T-helper 22 cell (primary cell): ENCODE measurements at regions not wholly inside any gene's neighbourhood (a gene's known extent, or its start where the extent isn't known, plus 50 kb on each side); places are given as distances from the start of the nearest gene placed in this dataset.

Experiments used
- DNase-seq: peaks from one replicate; pipeline ENCODE4 v3.0.0-alpha.2; 2020; ENCODE audit warnings: low read depth

DNA sequence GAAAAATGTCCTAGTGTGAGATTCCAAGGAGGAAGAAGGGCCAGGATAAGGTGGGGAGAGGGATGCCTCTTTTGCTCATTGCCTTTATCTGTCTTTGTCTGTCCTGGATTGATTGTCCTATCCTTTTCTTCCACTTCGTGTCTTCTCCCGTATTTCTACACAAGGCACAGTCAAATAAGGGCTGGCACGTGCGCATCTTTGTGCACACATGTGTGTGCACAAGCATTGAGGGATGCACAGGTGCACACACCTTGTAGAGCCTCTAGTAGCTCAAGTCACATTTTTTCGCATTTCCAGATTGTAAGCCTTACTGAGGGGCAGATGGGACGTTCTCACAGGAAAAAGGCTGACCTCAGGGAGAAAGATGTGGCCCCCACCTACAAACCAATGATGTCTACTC lies 170.2 kb upstream of the TNP1 start:
- DNase-seq, result no peak

DNA sequence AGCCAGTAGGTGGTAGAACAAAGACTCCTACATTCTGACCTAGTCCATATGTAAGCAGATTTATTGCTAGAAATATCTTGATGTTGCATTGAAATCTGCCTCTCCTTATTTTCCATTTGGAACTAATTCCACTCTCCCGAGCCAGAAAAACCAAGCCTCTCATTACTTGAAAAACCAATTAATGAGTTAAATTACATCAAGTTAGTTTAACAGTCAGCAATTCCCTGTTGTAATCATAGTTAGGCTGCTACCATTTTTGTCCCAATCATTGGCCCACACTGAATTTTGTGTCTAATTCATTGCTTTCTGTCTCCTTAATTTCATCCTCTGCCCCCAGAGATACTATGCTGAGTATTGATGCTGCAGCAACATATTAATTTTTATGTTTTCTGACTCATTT lies 168.3 kb upstream of the TNP1 start:
- no peak for DNase-seq

DNA sequence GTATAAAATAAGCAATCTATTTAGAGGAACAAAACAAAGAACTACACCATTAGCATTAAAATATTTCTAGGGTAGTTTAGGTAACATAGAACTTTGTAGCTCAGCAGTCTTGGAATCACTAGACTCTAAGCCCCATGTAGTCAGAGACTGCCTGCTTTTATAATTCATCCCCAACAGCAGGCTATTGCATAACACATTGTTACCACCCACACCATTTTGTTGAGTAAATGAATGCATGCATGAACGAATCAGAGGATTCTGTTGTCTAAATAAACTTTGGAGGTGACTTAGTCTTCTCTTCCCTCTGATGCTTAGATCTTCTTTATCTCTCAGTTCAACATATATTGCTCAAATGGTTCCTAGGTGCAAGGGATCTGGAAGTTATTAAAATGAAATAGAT lies 167.6 kb upstream of the TNP1 start:
- no peak for DNase-seq

DNA sequence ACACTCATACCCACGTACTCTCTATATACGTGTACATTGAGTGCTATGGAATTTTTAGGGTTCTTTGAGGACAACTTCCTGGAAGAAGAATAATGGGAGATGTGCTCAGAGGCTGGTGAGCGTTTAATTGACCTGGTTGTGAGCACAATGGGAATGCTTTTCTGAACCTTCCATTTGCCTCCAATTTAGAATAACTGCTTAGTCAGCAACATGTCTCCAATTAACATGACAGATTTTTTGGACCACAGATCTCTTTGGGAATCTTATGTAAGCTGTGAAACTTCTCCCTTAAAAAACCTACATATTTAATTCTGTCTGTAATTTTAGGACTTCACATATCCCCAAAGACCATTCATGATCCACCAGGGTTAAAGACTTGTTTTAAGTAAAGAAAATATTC lies 166.7 kb upstream of the TNP1 start:
- no peak for DNase-seq

DNA sequence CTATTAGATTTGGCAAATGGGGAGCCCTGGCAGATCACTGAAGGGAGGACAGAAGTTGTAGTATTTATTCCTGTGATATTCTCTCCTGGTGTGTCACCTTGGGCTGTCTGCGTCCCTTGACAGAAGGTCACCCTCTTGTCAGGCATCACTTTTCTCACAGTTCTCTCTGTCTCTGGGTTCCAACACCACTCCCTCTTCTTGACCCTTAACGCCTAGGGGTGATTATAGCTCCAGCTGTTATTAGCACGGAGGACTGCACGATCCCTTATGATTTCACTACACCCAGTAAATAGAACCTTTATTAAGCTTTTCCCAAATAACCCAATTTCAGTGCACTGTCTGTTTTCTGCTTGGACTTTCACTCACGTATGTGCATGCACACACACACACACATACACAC lies 166.3 kb upstream of the TNP1 start:
- DNase-seq, result no peak

DNA sequence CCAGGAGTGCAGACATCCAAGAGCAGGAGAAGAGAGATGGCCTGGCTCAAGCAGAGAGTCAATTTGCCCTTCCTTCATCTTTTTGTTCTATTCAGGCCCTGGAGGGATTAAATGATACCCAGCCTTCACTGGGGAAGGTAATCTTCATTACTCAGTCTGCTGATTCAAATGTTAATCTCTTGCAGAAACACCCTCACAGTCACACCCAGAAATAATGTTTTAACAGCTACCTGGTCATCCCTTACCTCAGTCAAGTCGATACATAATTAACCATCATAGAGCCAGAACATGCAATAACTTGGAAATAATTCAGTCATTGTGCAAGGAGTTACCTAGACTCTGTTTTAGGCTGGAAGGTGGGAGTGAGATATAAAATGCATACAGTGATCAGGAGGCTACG lies 163.7 kb upstream of the TNP1 start:
- DNase-seq, result no peak

DNA sequence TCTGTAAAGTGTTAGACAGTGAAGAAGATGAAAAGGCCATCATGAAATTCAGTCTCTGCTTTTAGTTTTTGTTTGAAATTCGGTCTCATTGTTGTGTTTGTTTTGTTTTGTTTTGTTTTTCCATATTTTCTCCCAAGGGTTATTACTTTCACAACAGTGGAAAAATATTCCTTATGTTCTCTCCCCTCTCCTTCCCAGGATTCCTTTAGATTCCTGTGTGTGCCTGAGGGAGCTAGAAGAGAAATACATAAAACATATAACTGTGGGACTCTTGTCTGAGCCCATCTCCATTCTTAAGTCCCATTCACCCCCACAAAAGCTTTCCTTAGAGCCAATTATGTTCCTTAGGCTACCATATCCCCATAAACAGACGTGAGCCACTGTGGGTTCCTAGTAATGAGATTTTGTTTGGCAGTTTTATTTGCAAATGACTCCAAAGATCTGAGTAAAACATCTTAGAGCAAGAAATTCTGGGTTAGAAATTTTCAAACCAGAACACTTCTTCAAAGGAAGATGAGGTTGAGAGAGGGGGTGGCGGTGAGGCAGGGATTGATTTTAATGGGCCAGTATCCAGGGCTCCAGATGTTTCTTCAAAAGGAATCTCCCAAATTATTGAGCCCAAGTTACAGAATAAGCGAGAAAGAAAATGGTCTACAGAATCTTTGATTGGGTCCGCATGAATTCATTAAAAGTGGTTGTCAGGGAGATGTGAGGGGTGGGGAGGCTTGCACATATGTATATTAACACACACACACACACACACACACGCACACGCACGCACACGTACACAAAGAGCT lies 157.8 kb upstream of the TNP1 start:
- DNase-seq, result no peak

DNA sequence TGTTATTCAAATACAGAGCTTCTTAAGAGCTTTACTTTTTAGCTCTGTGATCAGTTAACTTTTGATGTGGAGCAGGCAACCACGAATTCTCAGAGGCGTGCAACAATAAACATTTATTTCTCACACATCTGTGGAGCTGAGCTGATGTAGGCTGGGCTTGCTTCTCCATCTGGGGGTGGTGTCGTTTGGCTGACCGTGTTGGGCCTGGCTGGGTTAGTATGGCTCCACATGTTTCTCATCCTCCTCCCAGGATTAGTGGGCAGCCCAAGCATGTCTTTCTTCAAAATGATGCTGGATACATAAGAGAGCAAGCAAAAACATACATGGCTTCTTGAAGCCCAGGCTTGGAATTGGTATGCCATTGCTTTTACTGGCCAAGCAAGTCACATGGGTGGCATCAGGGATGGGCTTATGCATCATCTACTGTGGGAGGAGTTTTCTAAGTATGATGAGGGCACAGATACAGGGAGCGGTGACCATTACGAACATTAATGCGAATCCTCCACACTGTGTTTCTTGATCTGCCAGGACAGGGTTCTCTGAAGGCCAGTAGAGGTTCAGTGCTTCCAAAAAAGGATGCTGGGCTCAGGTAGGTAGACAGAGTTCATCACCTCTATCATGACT lies 157.0 kb upstream of the TNP1 start:
- DNase-seq, result no peak

DNA sequence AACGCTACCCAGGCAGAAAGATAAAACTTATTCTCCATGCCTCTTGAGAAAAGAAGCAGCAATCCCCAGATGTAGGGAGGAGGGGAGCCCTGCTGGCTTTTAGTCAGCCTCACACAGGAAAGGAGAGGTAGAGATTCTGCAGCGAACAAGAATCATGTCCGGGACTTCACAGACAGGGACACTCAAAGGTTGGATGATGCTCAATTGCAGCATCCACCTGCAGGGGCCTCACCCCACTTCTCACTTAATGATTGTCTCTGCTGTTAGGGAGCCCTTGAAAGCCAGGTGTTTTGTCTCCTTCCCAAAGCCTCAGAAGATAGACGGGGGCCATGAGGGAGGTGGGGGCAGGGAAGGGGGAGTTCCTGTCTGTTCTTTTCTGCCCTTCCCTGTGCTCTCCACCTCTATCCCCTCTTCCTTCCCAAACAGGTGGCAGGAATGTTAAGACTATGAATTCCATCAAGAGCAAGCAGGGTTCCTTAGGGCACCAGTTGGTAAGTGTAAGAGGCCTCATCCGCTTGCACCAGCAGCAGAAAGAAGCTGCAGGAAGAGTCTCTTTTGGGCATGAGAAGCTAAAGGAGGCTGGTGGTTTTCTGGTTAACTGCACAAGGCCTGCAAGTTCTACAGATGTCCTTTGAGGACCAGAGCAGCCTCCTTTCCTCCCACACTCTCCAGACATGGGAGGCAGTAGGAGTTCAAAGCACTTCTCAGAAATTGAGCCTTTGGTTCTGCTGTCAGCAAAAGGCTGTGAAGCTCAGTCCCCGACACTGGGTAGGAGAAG lies 154.7 kb upstream of the TNP1 start:
- no peak for DNase-seq

DNA sequence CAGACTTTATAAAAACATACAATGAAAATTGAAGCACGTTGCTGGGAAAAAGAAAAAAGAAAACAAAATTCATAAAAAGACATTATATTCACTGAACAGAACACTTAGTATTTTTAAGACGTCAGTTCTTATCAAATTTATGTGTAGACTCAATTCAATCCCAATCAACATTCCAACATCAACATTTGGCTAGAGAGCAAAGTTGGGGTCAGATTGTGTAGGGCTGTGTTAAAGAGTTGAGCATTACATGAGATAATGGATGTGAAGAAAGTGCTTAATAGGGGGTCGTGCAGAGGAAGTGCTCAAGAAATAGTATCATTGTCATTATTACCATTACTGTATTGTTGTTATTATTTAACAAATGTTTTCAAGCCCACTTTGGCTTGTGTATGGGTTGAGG lies 154.1 kb upstream of the TNP1 start:
- DNase-seq, result no peak

DNA sequence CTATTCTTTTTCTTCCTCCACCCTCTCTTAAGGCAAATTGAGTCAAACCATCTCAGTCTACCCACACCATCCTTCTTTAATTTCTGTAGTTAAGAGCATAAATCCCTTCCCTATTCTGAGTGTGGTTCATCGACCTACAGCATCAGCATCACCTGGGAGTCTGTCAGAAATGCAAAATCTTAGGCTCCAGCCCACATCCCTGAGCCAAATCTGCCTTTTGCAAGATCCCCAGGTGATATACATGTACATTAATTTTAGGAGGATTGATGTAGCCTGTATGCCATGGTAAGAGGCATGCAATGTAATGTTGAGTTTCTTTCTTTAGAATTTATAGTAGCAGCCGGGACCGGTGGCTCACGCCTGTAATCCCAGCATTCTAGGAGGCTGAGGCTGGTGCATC lies 151.7 kb upstream of the TNP1 start:
- no peak for DNase-seq

DNA sequence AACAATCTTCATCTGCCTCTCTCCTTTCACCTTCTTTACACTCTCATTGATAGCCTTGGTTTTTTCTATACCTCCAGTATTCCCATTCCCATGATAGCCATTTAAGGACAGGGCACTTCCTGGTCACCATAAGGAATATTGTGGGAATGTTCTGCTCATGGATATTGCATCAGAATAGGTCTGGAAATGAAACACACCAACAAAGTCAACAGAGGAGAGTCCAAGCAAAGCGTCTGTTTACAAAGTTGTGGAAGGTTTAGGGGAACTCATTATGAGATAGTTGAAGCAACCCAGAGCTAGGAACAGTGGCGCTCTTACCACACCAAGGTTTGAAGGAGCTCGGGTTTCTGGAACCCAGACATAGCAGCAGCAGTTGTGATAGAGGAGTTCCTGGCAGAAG lies 150.3 kb upstream of the TNP1 start:
- DNase-seq, result no peak

DNA sequence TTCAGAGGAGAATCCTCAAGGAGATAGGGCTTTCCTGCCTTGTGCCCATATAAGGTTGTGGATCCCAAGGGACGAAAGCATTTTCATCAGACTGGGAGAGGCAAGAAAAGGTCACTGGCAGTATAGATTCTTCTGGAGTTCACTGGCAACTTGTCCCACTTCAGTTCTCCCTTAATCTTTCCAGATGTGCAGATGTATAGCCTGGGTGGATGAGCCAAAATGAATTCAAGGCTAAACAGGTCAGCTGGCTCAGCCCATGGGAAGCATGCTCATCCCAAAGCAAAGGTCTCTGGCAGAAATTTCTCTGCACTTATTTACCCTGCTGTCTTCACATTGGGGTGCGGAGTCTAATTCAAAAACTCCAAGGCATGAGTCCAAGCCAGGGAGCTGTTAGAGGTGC lies 148.9 kb upstream of the TNP1 start:
- no peak for DNase-seq

DNA sequence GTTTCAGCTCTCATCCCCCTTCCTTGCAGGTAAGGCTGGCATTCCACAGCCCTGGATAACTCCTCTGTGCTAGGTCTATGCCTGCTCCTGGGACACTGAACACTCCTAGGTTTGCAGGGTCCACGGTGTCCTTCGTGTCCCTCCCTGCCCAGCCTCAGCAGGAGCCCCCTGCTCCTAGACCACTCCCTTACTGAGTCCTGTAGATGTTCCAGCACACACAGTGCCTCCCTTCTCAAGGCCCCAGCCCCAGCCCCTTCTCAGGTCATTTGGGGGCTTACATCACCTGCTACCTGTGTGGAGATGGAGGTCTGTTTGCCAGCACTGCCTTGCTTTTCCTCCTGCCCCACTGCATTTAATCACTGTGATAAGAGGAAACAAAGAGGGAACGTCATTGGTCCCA lies 146.4 kb upstream of the TNP1 start:
- no peak for DNase-seq

DNA sequence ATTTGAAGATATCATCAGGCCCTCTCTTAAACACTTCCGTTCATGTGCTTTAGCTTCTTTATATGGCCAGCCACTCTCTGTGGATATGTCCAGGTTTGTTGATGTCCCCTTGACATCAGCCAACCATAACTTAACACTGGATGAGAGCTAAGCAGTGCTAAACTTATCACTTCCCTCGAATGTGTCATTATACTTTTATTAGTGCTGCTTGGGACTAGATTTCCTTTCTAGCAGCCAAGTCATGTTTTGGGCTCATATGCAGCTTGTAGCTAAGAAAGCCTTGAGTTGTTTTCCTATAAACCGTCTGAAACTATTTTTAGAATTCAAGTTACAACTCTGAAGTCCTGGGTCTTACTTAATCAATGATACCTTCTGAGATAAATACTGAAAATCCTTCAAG lies 144.8 kb upstream of the TNP1 start:
- no peak for DNase-seq

DNA sequence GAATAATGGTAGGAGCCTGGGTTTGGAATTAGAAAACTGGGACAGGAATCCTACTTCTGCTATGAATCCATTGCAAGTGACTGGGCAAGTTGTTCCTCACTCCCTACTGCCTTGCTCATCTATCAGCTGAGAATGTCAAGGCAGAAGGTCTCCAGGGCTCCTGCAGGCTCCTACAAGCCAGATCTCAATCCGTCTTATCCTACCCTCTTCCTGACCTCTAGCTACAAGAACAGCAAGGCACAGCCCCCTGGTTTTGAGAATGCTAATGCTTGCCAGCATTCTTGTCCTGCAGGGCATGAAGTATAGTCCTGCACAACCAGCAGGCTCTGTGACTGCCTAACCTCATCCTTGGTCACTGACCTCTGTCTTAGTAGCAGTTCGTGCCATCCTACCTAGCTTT lies 141.9 kb upstream of the TNP1 start:
- DNase-seq, result no peak

DNA sequence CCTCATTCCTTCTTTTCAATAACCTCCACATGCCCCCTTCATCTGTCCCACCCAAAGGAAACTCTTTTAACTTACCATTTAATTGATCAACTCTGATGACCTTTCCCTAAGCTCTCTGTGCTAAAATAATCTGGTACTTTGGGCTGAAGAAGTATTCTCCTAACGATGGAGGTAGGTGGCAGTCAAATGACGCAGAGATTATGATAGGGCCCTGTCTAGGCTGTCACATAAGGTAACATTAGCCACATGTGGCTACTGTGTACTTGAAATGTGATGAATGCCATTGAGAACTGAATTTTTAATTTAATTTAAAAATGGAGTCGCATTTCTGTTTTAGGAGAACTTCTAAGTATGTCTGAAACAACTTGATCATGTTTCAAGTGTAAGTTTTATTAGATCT lies 140.5 kb upstream of the TNP1 start:
- DNase-seq, result no peak

DNA sequence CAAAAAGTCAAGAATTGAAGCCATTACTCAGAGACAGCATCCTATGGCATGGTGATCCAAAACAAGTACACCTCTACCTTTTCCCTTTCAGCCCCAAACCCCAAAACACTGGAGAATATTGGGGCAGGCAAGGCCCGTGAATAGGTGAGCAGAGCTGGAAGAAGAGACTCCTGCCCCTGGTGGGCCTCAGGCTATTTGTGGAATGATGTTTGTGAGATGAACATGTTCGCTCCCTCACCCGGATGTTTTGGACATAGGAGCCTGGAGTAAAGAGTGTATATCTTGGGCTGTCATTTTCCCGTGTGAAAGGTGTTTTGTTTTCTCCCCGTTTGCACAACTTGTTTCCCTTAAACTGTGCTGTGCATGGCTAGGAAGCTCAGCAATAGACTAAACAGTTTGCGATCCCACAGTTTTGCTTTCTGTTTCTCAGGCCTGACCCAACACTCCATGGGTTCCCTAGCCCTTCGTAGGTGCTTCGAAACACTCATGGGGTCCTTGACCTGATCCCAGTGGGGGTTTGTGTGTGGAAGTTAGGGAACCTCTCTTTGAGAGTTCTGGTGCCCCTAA lies 136.5 kb upstream of the TNP1 start:
- DNase-seq, result no peak

DNA sequence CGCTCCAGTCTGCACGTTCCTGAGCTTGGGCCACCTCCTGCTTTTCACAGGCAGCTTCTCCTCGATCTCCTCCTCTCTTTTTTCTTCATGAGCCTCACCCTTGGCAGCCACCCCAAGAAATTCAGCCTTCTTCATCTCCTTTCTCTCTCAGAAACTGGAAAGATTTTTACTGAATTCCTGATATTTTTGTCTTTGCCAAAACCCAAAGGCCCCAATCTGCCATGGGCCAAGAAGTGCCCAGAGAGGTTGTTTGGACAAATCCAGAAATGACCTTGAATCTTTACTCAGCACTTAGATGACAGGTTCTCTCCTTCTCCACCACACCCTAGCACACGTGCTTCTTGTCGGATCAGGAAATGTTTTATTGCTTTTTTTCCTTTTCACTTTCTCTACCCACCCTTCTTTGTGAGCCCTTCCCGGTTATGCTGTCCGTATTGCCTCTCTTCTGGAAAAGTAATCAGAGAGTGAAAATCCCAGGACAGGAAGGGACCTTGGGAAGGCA lies 134.5 kb upstream of the TNP1 start:
- DNase-seq, result no peak

DNA sequence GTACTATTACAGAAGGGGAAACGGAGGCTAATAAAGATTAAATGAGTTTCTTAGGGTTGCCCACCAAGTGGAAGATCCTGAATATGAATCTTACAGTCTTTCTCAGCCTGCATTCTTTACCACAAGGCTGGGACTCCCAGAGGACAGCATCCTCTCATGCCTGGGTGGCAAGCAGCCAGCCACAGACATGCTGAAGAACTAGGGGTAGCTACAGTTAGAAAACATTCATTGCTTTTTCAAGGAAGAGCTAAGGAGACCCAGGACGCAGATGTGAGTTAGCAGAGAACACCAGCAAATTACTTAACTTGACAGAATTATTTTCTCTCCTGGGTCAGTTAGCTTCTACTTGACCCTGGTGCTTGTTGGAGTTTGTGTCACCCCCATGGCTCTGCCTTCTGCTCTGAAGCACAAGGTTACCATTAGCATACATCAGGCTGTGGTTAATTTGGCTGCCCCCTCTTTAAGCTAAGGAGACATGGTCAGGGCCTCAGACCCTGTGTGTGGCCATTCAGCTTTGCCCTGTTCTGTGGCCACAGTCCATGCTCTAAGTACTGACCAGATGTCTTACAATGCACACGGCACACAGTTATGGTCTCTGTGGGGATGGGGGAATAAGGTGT lies 132.3 kb upstream of the TNP1 start:
- no peak for DNase-seq

DNA sequence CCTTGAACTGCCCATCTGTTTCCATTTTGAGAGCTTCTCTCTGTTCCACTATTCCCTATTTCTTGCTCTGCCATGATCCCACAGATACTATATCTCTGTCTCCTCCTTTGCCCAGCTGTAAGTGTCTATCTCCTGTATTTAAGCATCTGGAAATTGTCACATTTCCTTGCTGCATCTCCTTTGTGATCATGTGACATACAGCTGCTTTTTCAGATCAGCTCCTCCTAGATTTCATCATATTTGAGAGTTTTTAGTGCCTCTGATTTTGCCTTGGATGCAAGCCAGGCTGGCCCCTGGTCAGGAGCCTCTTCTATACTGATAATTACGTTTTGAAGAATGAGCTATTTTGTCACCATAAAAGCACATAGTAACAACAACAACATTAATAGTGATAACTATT lies 131.7 kb upstream of the TNP1 start:
- DNase-seq, result no peak
